Neuronal stem cell (in vitro differentiated cells): ENCODE measurements at regions not wholly inside any gene's neighbourhood (a gene's known extent, or its start where the extent isn't known, plus 50 kb on each side); places are given as distances from the start of the nearest gene placed in this dataset.
A peak's percentile ranks its signal among the peaks of the same experiment; 100 is the strongest.
"Not testable (repeated sequence)": the region's sequence is repeated elsewhere in the genome, so short reads cannot be mapped to it uniquely, and the experiment has no call there.

Source experiments
- DNase-seq: peaks from one replicate; pipeline ENCODE4 v3.0.0-alpha.2; 2013; ENCODE audit warnings: low spot score
- H2AFZ ChIP-seq: one replicate; pipeline ENCODE4 v1.6.1; 2013; ENCODE audit warnings: mild to moderate bottlenecking, low read length, inconsistent platforms
- H2AK5ac ChIP-seq: 2 replicates; pipeline ENCODE4 v1.6.1; 2013; ENCODE audit warnings: low read depth, mild to moderate bottlenecking, inconsistent platforms, low read length, moderate library complexity, mixed read lengths
- H2BK120ac ChIP-seq: 2 replicates; pipeline ENCODE4 v1.6.1; 2013; ENCODE audit warnings: low read depth, mild to moderate bottlenecking, inconsistent platforms, low read length, moderate library complexity, mixed read lengths
- H2BK12ac ChIP-seq: one replicate; pipeline ENCODE4 v1.6.1; 2013; ENCODE audit warnings: low read length, inconsistent platforms
- H2BK15ac ChIP-seq: 2 replicates; pipeline ENCODE4 v1.6.1; 2013; ENCODE audit warnings: mild to moderate bottlenecking, low read length, inconsistent platforms, mixed read lengths
- H2BK5ac ChIP-seq: one replicate; pipeline ENCODE4 v1.6.1; 2013; ENCODE audit warnings: inconsistent platforms, mild to moderate bottlenecking, low read length, moderate library complexity
- H3K14ac ChIP-seq: one replicate; pipeline ENCODE4 v1.6.1; 2013; ENCODE audit warnings: low read length, inconsistent platforms
- H3K18ac ChIP-seq: 2 replicates; pipeline ENCODE4 v1.6.1; 2013; ENCODE audit warnings: low read length, inconsistent platforms
- H3K23ac ChIP-seq: 2 replicates; pipeline ENCODE4 v1.6.1; 2013; ENCODE audit warnings: low read depth, mild to moderate bottlenecking, mixed read lengths, low read length, inconsistent platforms; ENCODE audit not compliant: poor library complexity
- H3K27ac ChIP-seq: replicated peaks from 3 replicates; pipeline ENCODE4 v1.5.1; 2013; ENCODE audit warnings: low read length, inconsistent platforms
- H3K27me3 ChIP-seq, 3 experiments: 2 replicates each; pipeline ENCODE4 v1.6.1; 2013; ENCODE audit warnings: low read length in 3 of 3, mild to moderate bottlenecking in 2 of 3, inconsistent platforms in 1 of 3, low read depth in 1 of 3, mixed read lengths in 1 of 3, moderate library complexity in 1 of 3; ENCODE audit not compliant: control insufficient read depth in 3 of 3, insufficient read depth in 3 of 3
- H3K36me3 ChIP-seq, 2 donors: replicated peaks in 1 of 2; 2 replicates each; pipeline ENCODE4 v1.6.1; 2013; ENCODE audit warnings: low read length in 2 of 2; ENCODE audit not compliant: control insufficient read depth in 2 of 2, insufficient read depth in 2 of 2
- H3K4ac ChIP-seq: 2 replicates; pipeline ENCODE4 v1.6.1; 2013; ENCODE audit warnings: inconsistent platforms, mild to moderate bottlenecking, low read length, moderate library complexity
- H3K4me1 ChIP-seq, 2 donors: 1 replicate in 1 of 2; 2 replicates in 1 of 2; pipeline ENCODE4 v1.6.1; 2013; ENCODE audit warnings: low read length in 2 of 2, low read depth in 1 of 2; ENCODE audit not compliant: control insufficient read depth in 2 of 2, insufficient read depth in 1 of 2
- H3K4me2 ChIP-seq: one replicate; pipeline ENCODE4 v1.6.1; 2013; ENCODE audit warnings: mild to moderate bottlenecking, low read length, inconsistent platforms; ENCODE audit not compliant: insufficient read depth, poor library complexity, severe bottlenecking
- H3K4me3 ChIP-seq, 2 donors: 2 replicates each; pipeline ENCODE4 v1.5.1; 2013; ENCODE audit warnings: low read length in 2 of 2, mild to moderate bottlenecking in 2 of 2, inconsistent platforms in 1 of 2, moderate library complexity in 1 of 2
- H3K79me1 ChIP-seq: one replicate; pipeline ENCODE4 v1.6.1; 2013; ENCODE audit warnings: low read depth, mild to moderate bottlenecking, inconsistent platforms, low read length, moderate library complexity
- H3K9ac ChIP-seq: one replicate; pipeline ENCODE4 v1.6.1; 2013; ENCODE audit warnings: mild to moderate bottlenecking, low read depth, low read length, inconsistent platforms; ENCODE audit not compliant: poor library complexity
- H3K9me3 ChIP-seq, 2 donors: replicated peaks in 1 of 2; 2 replicates each; pipeline versions ENCODE3 to v1.6.1; 2013; ENCODE audit warnings: low read length in 2 of 2, mild to moderate bottlenecking in 2 of 2, inconsistent platforms in 1 of 2, low read depth in 1 of 2, mixed read lengths in 1 of 2, moderate library complexity in 1 of 2; ENCODE audit not compliant: control insufficient read depth in 2 of 2, insufficient read depth in 1 of 2
- H4K8ac ChIP-seq: one replicate; pipeline ENCODE4 v1.6.1; 2013; ENCODE audit warnings: low read depth, mild to moderate bottlenecking, inconsistent platforms, low read length, moderate library complexity
- H4K91ac ChIP-seq: one replicate; pipeline ENCODE4 v1.6.1; 2013; ENCODE audit warnings: low read length, low read depth, mild to moderate bottlenecking, inconsistent platforms; ENCODE audit not compliant: poor library complexity
- WGBS, 2 donors: extraction: QIAGEN DNeasy Blood & Tissue Kit; methylation state at CpG; one replicate each; pipeline ENCODE4 v1.1.7; 2013; ENCODE audit warnings: missing lambda C conversion rate in 2 of 2, mixed read lengths in 1 of 2; ENCODE audit not compliant: insufficient read length in 2 of 2, insufficient replicate concordance in 1 of 2; ENCODE audit errors: extremely low coverage in 2 of 2; 5-methylcytosine and 5-hydroxymethylcytosine counted together

DNA sequence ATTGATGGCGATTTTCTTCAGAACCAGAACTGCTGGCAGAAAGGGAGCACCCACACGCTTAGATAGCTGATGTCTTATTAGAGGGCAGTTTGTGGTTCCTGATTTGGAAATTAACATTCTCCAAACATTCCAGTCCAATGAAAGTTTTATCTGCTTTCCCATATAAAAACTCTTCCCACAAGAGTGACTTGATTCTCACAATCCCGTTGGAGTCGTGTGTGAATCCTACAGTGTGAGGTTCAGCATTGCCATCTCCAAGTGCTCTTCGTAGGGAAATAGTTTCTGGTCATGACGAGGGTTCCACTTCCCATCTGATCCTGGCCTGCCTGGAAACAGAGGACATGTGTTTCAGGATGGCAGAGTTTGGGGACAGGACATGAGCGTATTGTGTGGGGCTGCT, 105.4 kb upstream of the CCZ1B start:
- H3K23ac ChIP-seq: not testable (repeated sequence)

DNA sequence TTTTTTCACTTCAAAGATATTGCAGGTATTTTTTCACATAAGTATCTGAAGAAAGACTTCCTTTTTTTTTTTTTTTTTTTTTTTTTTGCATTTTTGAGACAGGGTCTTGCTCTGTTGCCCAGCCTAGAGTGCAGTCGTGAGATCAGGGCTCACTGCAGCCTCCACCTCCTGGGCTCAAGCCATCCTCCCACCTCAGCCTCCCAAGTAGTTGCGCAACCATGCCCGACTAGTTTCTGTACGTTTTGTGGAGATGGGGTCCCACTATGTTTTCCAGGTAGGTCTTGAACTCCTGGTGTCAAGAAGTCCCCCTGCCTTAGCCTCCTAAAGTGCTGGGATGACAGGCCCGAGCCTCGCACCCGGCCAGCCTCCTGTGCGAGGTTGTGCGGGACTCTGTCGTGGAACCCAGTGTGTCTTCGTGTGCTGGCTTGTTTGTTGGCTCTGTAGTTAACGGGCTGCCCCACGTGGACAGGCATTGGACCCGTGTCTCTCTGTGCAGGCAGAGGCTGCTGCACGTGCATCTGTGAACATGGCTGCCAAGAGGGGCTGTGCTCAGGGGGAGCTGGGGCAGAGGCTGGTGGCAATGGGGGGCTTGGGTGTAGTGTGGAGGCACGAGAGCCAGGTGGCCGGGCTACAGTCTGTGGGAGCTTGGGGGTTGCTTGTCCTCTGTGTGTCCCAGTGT, 108.0 kb upstream of the CCZ1B start:
- not testable (repeated sequence) for H3K18ac ChIP-seq, H2AFZ ChIP-seq, H3K4me1 ChIP-seq, H3K36me3 ChIP-seq, H3K27me3 ChIP-seq, DNase-seq, H3K4ac ChIP-seq, H2BK120ac ChIP-seq, H3K27ac ChIP-seq, H3K14ac ChIP-seq, H3K79me1 ChIP-seq, H4K8ac ChIP-seq, H2BK5ac ChIP-seq, H2BK12ac ChIP-seq, H3K23ac ChIP-seq, H3K9me3 ChIP-seq, H3K4me2 ChIP-seq, H4K91ac ChIP-seq, H3K4me3 ChIP-seq, H2BK15ac ChIP-seq
- WGBS, 2 donors: no CpG with 5 or more reads among the region's 17 CpGs
- Histone ChIP-seq H3K9ac (peak overlapping the region; percentile 30), H2AK5ac (peak overlapping the region; percentile 56)

More for the DNA sequence above, 105.4 kb upstream of the CCZ1B start:
- H2AFZ ChIP-seq, H4K91ac ChIP-seq, H4K8ac ChIP-seq, DNase-seq, H3K79me1 ChIP-seq, H3K14ac ChIP-seq, H3K9me3 ChIP-seq, H3K36me3 ChIP-seq, H3K4me1 ChIP-seq, H3K4ac ChIP-seq, H2BK12ac ChIP-seq, H3K9ac ChIP-seq, H2BK15ac ChIP-seq, H3K4me3 ChIP-seq, H3K27me3 ChIP-seq, H2AK5ac ChIP-seq, H2BK5ac ChIP-seq, H2BK120ac ChIP-seq, H3K27ac ChIP-seq, H3K4me2 ChIP-seq, H3K18ac ChIP-seq: not testable (repeated sequence)
- WGBS, 2 donors: no CpG with 5 or more reads among the region's 7 CpGs

DNA sequence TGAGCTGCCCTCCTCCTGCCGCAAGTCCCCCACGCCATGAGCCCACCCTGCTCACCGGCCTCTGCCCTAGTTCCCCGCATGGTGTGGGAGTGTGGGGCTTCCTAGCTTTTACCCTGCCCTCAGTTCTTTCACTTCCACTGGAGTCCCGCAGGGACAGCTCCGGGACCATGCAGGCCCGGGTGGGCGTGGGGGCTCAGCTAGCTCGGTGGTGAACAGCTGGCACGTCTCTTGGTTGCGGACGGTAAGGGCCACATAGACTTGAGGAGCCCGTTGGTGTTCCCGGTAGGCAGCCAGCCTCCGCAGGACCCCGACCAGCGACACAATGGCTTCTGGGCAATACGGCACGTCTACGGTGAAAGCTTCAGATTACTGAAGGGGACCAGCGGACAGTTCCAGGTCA, 108.9 kb upstream of the CCZ1B start:
- H2AK5ac ChIP-seq: no peak overlapping the region
- no peak overlapping the region for H3K14ac ChIP-seq
- no peak overlapping the region for H3K4ac ChIP-seq
- H3K4me2 ChIP-seq: no peak overlapping the region
- no peak overlapping the region for H3K9ac ChIP-seq
- no peak overlapping the region for H2AFZ ChIP-seq
- DNase-seq: no peak
- no peaks in the 10 kb centered on the region for H3K36me3 ChIP-seq
- H3K9me3 ChIP-seq: no peaks in the 10 kb centered on the region
- H2BK12ac ChIP-seq: no peak overlapping the region
- H3K27me3 ChIP-seq: no peaks in the 10 kb centered on the region
- no peak overlapping the region for H4K8ac ChIP-seq
- H2BK5ac ChIP-seq: no peak overlapping the region
- H3K27ac ChIP-seq: no peak overlapping the region
- H3K18ac ChIP-seq: no peak overlapping the region
- no peak overlapping the region for H3K23ac ChIP-seq
- H2BK120ac ChIP-seq: no peak overlapping the region
- no peak overlapping the region for H3K4me3 ChIP-seq
- H4K91ac ChIP-seq: no peak overlapping the region
- H2BK15ac ChIP-seq: no peak overlapping the region
- H3K4me1 ChIP-seq: no peaks in the 10 kb centered on the region
- no peaks in the 10 kb centered on the region for H3K79me1 ChIP-seq
- WGBS, 2 donors: no CpG with 5 or more reads among the region's 21 CpGs

DNA sequence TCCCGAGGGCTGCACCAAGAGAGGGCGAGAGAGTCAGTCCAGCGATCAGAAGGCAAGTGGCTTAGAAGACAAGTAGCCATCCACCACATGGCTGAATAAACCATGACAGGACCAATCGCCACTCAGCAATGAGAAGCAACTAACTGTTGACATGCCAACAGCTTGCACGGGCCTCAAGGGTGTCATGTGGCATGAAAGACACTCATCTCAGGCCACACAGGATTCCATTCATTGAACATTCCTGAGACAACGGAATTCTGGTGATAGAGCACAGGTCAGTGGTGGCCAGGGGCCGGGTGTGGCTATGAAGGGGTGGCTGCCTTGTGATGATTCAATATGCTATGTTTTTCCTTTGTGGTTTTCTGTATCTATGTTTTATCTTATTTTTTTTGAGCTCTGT, 110.6 kb upstream of the CCZ1B start:
- not testable (repeated sequence) for H3K4me1 ChIP-seq, H2AFZ ChIP-seq, H3K4me2 ChIP-seq, H3K9me3 ChIP-seq, H3K79me1 ChIP-seq, H3K9ac ChIP-seq, H2BK15ac ChIP-seq, H3K36me3 ChIP-seq, H2AK5ac ChIP-seq, H3K4ac ChIP-seq, H3K14ac ChIP-seq, H3K23ac ChIP-seq, H3K27ac ChIP-seq, DNase-seq, H2BK5ac ChIP-seq, H3K27me3 ChIP-seq, H2BK120ac ChIP-seq, H4K8ac ChIP-seq, H4K91ac ChIP-seq, H3K18ac ChIP-seq, H3K4me3 ChIP-seq, H2BK12ac ChIP-seq
- WGBS, 2 donors: no CpG with 5 or more reads among the region's 7 CpGs
